IPS-20b (cell line): ENCODE measurements at regions not wholly inside any gene's neighbourhood (a gene's known extent, or its start where the extent isn't known, plus 50 kb on each side); places are given as distances from the start of the nearest gene placed in this dataset.
"Not testable (repeated sequence)": the region's sequence is repeated elsewhere in the genome, so short reads cannot be mapped to it uniquely, and the experiment has no call there.

Experiments
- H3K27ac ChIP-seq: one replicate; pipeline ENCODE4 v1.5.1; 2013; ENCODE audit warnings: low read length
- H3K27me3 ChIP-seq: 2 replicates; pipeline ENCODE4 v1.6.1; 2013; ENCODE audit warnings: mild to moderate bottlenecking, low read length, inconsistent platforms; ENCODE audit not compliant: insufficient read depth
- H3K36me3 ChIP-seq: 2 replicates; pipeline ENCODE4 v1.6.1; 2013; ENCODE audit warnings: low read depth, mild to moderate bottlenecking, inconsistent platforms, low read length, moderate library complexity; ENCODE audit not compliant: insufficient read depth
- H3K4me1 ChIP-seq: 2 replicates; pipeline ENCODE4 v1.6.1; 2013; ENCODE audit warnings: mild to moderate bottlenecking, control low read depth, inconsistent platforms, low read length, moderate library complexity; ENCODE audit not compliant: insufficient read depth
- H3K4me3 ChIP-seq: 2 replicates; pipeline ENCODE4 v1.5.1; 2013; ENCODE audit warnings: mild to moderate bottlenecking, low read length, inconsistent platforms
- H3K9ac ChIP-seq: 2 replicates; pipeline ENCODE4 v1.6.1; 2013; ENCODE audit warnings: low read depth, mild to moderate bottlenecking, inconsistent platforms, low read length, moderate library complexity
- H3K9me3 ChIP-seq: 2 replicates; pipeline ENCODE4 v1.6.1; 2013; ENCODE audit warnings: mild to moderate bottlenecking, low read depth, low read length, inconsistent platforms; ENCODE audit not compliant: insufficient read depth

DNA sequence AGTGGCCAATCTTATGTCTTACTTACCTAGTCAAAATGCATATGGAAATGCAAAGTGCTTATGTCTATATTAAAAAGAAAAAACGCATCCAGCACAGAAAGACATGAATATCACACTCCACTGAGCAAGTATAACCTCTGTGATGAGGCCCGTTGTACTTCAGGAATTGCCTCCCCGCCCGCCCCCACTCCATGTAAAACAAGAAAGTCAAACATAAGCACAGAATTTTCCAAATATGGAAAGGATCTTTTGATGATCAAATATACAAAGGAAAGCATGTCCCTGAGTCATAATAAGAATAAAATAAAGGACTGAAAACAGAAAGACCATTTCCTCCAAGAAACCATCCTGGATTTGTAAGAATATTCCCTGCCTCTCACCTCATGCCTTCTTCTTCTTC is 229.1 kb downstream of the BAMBI start:
- Histone ChIP-seq H3K36me3 (no peaks in the 10 kb centered on the region), H3K4me3 (no peak overlapping the region), H3K27ac (no peak overlapping the region), H3K27me3 (no peaks in the 10 kb centered on the region), H3K9ac (no peak overlapping the region), H3K4me1 (no peaks in the 10 kb centered on the region), H3K9me3 (no peaks in the 10 kb centered on the region)

DNA sequence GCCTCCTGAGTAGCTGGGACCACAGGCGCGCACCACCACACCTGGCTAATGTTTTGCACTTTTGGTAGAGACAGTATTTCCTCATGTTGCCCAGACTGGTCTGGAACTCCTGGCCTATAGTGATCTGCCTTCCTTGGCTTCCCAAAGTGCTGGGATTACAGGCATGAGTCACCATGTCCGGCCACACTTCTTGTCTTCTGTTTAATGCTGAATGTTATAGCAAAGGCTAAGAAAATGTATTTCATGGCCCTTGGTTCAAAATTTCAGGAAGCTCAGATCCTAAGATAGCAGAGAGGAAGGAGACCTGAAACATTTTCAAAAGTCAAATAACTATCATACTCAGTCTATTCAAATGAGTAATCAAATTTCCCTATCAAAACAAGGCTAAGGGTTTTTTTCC is 229.6 kb downstream of the BAMBI start:
- Histone ChIP-seq H3K27ac (no peak overlapping the region), H3K4me3 (no peak overlapping the region), H3K4me1 (no peaks in the 10 kb centered on the region), H3K9ac (no peak overlapping the region), H3K36me3 (no peaks in the 10 kb centered on the region), H3K9me3 (no peaks in the 10 kb centered on the region), H3K27me3 (no peaks in the 10 kb centered on the region)

DNA sequence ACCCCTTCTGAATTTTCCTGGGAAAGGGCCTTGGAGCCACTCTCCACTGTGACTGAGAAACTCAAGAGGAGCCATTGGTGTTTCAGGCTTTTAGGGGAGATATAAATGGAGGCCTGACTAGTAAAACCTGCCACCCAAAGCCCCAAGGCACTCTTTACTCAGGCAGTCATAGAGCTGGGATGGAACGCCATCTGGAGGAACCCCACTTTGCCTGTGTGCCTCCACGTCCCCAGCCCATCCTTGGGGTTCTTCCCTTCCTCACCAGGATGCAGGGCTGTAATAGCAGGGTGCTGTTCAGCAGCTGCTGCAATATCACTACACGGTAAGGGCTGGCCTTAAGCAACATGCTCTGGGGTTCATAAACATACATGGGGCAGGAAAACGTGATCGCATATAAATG is 232.6 kb downstream of the BAMBI start:
- no peaks in the 10 kb centered on the region for H3K27me3 ChIP-seq
- no peaks in the 10 kb centered on the region for H3K4me1 ChIP-seq
- H3K36me3 ChIP-seq: no peaks in the 10 kb centered on the region

DNA sequence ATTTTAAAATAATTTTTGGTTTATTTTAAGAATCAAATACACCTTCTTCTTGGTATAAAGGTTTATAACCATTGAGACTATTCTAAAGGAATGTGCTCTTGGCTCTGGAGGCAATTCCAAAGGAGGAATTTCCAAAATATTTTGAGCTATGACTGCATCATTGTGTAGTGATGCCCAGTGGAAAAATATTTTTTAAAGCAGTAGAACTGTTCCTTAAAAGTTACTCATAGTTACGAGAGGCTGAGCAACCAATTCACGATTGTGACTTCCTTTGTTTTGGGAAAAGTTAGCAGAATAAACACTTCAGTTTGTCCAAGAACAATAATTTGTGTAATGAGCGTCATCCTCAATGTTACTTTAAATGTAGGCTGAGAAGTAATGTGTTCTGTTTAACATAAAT is 233.6 kb downstream of the BAMBI start:
- no peak overlapping the region for H3K9ac ChIP-seq
- H3K36me3 ChIP-seq: no peaks in the 10 kb centered on the region
- H3K27me3 ChIP-seq: no peaks in the 10 kb centered on the region
- no peaks in the 10 kb centered on the region for H3K9me3 ChIP-seq
- no peak overlapping the region for H3K4me3 ChIP-seq
- no peak overlapping the region for H3K27ac ChIP-seq
- H3K4me1 ChIP-seq: no peaks in the 10 kb centered on the region

More for the DNA sequence above, 232.6 kb downstream of the BAMBI start:
- H3K9me3 ChIP-seq: no peaks in the 10 kb centered on the region
- H3K27ac ChIP-seq: no peak overlapping the region
- H3K9ac ChIP-seq: no peak overlapping the region
- H3K4me3 ChIP-seq: no peak overlapping the region

DNA sequence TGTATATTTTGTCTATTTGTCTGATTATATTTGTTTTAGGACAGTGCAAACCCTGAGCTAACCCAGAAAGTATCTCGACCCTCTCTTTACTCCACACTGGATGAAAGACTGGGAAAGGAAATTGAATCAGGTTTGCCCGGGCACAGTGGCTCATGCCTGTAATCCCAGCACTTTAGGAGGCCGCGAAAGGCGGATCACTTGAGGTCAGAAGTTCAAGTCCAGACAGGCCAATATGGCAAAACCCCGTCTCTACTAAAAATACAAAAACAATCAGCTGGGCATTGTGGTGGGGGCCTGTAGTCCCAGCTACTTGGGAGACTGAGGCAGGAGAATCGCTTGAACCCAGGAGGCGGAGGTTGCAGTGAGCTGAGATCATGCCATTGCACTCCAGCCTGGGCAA is 234.2 kb downstream of the BAMBI start:
- H3K9me3 ChIP-seq, H3K4me1 ChIP-seq, H3K36me3 ChIP-seq, H3K27ac ChIP-seq, H3K9ac ChIP-seq, H3K27me3 ChIP-seq, H3K4me3 ChIP-seq: not testable (repeated sequence)

DNA sequence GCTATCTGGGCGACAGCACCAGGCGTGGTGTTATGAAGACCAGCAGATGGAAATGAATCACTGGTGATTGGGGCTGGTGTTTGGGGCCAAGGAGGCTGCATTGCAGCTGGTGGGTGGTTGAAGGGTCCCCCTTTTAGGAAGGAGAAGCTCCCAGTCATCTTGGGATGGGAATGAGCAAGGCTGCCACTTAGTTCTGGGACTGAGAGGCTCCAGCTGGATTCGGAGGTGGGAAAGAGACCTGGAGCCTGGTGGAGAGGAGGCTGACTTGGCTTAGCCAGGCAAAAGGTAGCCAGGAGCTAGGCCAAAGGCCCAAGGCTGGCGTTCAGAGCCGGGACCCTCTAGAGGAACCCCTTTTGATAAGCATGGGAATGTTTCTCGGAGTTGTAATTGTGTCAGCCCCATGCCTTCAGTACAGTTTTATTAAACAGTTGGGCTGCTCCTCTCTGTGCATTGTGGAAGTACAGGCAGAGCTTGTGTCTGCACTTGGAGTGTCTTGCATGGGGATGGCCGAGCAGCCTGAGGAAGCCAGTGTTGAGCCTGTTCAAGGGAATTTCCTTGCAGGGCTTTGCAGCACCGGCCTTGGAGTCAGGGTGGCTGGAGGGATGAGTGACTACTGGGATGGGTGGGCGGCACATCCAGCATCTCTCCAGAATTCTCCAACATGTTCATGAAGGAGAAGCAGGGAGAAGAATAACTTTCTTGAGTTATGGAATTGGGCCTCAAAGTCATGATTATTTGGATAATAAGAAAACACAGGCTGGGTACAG is 234.9 kb downstream of the BAMBI start:
- Histone ChIP-seq H3K27me3 (no peaks in the 10 kb centered on the region), H3K9ac (no peak overlapping the region), H3K4me1 (no peaks in the 10 kb centered on the region), H3K9me3 (no peaks in the 10 kb centered on the region), H3K4me3 (no peak overlapping the region), H3K27ac (no peak overlapping the region), H3K36me3 (no peaks in the 10 kb centered on the region)

DNA sequence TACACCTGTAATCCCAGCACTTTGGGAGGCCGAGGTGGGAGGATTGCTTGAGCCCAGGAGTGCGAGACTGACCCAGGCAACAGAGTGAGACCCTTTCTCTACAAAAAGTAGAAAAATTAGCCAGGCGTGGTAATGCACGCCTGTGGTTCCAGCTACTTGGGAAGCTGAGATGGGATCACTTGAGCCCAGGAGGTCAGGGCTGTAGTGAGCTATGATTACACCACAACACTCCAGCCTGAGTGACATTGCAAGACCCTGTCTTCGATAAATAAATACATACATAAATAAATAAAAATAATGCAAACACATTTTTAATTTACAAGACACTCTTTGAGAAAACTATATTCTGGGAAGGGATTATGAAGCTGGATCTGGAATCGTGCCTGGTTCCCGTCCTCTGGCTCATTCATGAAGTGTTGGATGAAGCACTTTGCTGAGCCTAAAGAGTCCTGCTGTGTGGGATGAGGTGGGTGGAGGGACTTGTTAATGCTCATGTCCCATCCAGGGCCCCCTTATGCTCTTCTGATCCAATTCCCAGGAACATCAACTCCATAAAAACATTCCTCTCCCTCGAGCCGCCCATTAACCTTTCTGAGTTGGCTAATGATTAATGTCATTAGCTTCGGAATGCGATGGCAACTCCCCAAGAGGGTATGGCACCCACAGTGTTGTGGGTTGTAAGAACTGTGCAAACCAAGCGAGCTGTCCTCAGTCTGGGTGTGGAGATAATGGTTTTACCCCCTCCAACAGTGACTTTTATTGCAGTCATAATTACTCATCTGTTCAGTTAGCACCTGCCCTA is 236.3 kb downstream of the BAMBI start:
- no peak overlapping the region for H3K9ac ChIP-seq
- H3K9me3 ChIP-seq: no peaks in the 10 kb centered on the region
- no peaks in the 10 kb centered on the region for H3K4me1 ChIP-seq

DNA sequence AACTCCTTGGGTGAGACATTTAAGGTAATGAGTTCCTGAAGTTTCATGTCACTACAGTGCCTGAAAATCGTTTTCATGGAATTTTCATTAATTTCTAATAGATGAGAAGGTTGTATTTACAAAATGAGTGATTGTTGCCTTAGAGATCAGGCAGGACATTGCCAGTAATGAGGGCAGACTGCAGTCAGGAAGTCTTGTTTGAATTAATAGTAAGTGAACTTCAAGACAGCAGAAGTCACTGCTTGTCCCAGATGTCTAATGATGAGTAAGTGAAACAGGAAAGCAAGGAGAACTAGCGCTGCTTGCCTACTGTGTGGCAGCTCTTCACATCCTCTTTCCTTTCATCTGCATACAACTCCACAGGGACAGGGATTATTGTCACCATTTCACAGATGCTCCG is 237.4 kb downstream of the BAMBI start:
- Histone ChIP-seq H3K9me3 (no peaks in the 10 kb centered on the region), H3K27ac (no peak overlapping the region), H3K9ac (no peak overlapping the region)

More for the DNA sequence above, 236.3 kb downstream of the BAMBI start:
- no peak overlapping the region for H3K27ac ChIP-seq
- no peaks in the 10 kb centered on the region for H3K27me3 ChIP-seq
- no peak overlapping the region for H3K4me3 ChIP-seq
- H3K36me3 ChIP-seq: no peaks in the 10 kb centered on the region

DNA sequence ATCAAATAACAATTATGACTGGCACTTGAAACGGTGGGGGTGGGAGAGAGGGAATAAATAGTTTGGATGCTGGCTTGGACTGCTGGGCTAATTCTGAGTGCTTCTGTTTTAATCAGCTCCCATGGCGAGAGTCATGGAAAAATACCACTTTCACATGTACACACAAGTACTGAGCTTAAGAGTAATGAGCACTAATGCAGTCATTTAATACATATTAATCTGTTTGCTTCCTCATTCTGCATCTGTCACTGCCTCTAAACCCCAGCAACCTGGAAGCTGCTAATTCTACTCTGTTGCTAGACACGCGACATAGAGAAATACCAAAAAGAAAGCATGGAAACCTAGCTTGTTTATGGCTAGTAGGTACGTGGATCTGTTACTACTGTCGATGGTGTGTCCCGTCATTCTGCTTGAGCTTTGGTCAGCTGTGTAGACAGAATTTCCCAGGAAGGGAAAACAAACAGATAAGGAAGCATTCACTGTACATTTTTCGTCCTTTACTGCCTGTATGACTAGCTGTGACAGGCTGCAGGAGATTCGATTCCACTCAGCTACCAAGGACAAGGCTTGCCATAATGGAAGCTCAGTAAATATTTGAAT is 238.8 kb downstream of the BAMBI start:
- no peak overlapping the region for H3K27ac ChIP-seq
- no peaks in the 10 kb centered on the region for H3K27me3 ChIP-seq
- H3K4me3 ChIP-seq: no peak overlapping the region
- H3K4me1 ChIP-seq: no peaks in the 10 kb centered on the region
- no peaks in the 10 kb centered on the region for H3K9me3 ChIP-seq
- H3K9ac ChIP-seq: no peak overlapping the region
- H3K36me3 ChIP-seq: no peaks in the 10 kb centered on the region

More for the DNA sequence above, 237.4 kb downstream of the BAMBI start:
- no peaks in the 10 kb centered on the region for H3K36me3 ChIP-seq
- no peaks in the 10 kb centered on the region for H3K4me1 ChIP-seq
- H3K4me3 ChIP-seq: no peak overlapping the region
- no peaks in the 10 kb centered on the region for H3K27me3 ChIP-seq

DNA sequence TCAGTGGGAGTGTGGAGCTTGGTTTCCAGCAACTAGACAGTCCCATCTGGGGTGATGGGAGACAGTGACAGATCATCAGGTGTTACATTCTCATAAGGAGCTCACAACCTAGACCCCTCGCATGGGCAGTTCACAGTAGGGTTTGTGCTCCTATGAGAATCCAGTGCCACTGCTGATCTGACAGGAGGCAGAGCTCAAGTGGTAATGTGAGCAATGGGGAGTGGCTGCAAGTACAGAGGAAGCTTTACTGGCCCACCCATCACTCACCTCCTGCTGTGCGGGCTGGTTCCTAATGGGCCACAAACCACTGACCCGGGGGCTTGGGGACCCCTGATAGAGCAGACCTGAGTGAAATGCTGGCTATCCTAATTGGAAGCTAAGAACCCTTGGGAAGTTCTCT is 242.8 kb downstream of the BAMBI start:
- Histone ChIP-seq H3K4me3 (no peak overlapping the region), H3K4me1 (0 out of 2 replicates have a peak, but pooled peaks cover 3% of the 10 kb centered on the region), H3K27ac (no peak overlapping the region), H3K36me3 (no peaks in the 10 kb centered on the region), H3K9ac (no peak overlapping the region), H3K9me3 (no peaks in the 10 kb centered on the region), H3K27me3 (peaks cover 25% of the 10 kb centered on the region)

DNA sequence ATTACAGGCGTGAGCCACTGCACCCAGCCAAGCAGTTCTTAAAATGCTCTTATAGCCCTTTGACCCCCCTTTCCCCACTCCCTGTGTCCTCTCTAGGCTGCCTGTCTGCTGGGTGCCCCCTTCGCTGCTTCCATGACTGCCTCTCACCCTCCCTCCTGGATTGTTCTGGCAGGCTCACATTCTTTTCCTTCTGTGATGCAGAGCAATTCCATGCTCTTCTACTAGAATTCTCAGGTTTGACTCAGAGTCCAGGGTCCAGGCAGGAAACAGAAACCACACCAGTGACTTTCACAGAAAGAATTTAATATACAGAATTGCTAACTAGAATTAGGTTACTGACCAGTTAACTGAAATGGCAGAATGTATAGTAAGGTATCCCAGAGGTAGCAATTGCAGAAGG is 244.8 kb downstream of the BAMBI start:
- Histone ChIP-seq H3K9ac (no peak overlapping the region), H3K36me3 (no peaks in the 10 kb centered on the region), H3K4me3 (no peak overlapping the region), H3K27me3 (peaks cover 33% of the 10 kb centered on the region), H3K4me1 (0 out of 2 replicates have a peak, but pooled peaks cover 3% of the 10 kb centered on the region), H3K27ac (no peak overlapping the region), H3K9me3 (no peaks in the 10 kb centered on the region)
